Activated CD8-positive, alpha-beta T cell treated with anti-CD3 and anti-CD28 coated beads for 36 hours (primary cell): ENCODE measurements at regions not wholly inside any gene's neighbourhood (a gene's known extent, or its start where the extent isn't known, plus 50 kb on each side); places are given as distances from the start of the nearest gene placed in this dataset.
"Not testable (repeated sequence)": the region's sequence is repeated elsewhere in the genome, so short reads cannot be mapped to it uniquely, and the experiment has no call there.

Experiments
- ATAC-seq: fragments of 200-7000 bp; cut with Tn5 transposase; one replicate; pipeline ENCODE4 v1.10.0; 2021; ENCODE audit warnings: mild to moderate bottlenecking, moderate library complexity
- CTCF ChIA-PET: fragments of 350-600 bp; sonication (Branson Sonifier 250); formaldehyde crosslinking; loops from one replicate; lab custom pipeline; 2021; ENCODE audit warnings: antibody characterized with exemption; lab: Charles Lee
- POLR2A ChIA-PET: fragments of 350-600 bp; sonication (Branson Sonifier 250); formaldehyde crosslinking; loops from one replicate; lab custom pipeline; 2021; ENCODE audit warnings: antibody characterized with exemption; lab: Charles Lee
- DNase-seq: peaks from one replicate; pipeline ENCODE4 v3.0.0-alpha.2; 2020
- H3K27ac Mint-ChIP-seq: one replicate; pipeline ENCODE4 v1.8.0; 2021; ENCODE audit warnings: mild to moderate bottlenecking, mixed read lengths
- H3K27me3 Mint-ChIP-seq: one replicate; pipeline ENCODE4 v1.8.0; 2021; ENCODE audit warnings: mixed read lengths
- H3K36me3 Mint-ChIP-seq: one replicate; pipeline ENCODE4 v1.8.0; 2021; ENCODE audit warnings: low read depth, mixed read lengths
- H3K4me1 Mint-ChIP-seq: one replicate; pipeline ENCODE4 v1.8.0; 2021; ENCODE audit warnings: low read depth, mixed read lengths
- H3K4me3 Mint-ChIP-seq: one replicate; pipeline ENCODE4 v1.8.0; 2021; ENCODE audit warnings: mild to moderate bottlenecking, moderate library complexity, mixed read lengths
- H3K9me3 Mint-ChIP-seq: one replicate; pipeline ENCODE4 v1.8.0; 2021; ENCODE audit warnings: mixed read lengths
- CTCF ChIP-seq: fragments of 200-600 bp; IDR thresholded peaks from one replicate; pipeline ENCODE4 v1.8.0; 2022; ENCODE audit warnings: antibody characterized with exemption, mild to moderate bottlenecking
- intact Hi-C: fragments of 100-400 bp; cut with micrococcal nuclease; formaldehyde crosslinking; loops from one replicate; pipeline ENCODE4 v1.10.0; 2022

GRCh38 chr3:135652388-135652787 lies 313.1 kb upstream of the PPP2R3A start:
- peaks cover 3% of the 10 kb centered on the region for H3K9me3 Mint-ChIP-seq
- DNase-seq, result no peak
- CTCF ChIA-PET, result no interaction called here
- no peaks in the 10 kb centered on the region for H3K4me1 Mint-ChIP-seq
- POLR2A ChIA-PET, result no interaction called here
- TF ChIP-seq CTCF, result no peak
- no peak overlapping the region for H3K27ac Mint-ChIP-seq
- peaks cover 2% of the 10 kb centered on the region for H3K27me3 Mint-ChIP-seq
- ATAC-seq, result no peak
- H3K36me3 Mint-ChIP-seq, result no peaks in the 10 kb centered on the region
- H3K4me3 Mint-ChIP-seq, result no peak overlapping the region
- intact Hi-C loops, result no loop called here

GRCh38 chr3:135655328-135655727 lies 310.2 kb upstream of the PPP2R3A start:
- POLR2A ChIA-PET, result no interaction called here
- Mint-ChIP-seq H3K27ac (no peak overlapping the region), H3K4me1 (no peaks in the 10 kb centered on the region), H3K27me3 (no peaks in the 10 kb centered on the region), H3K36me3 (no peaks in the 10 kb centered on the region), H3K9me3 (peaks cover 3% of the 10 kb centered on the region), H3K4me3 (no peak overlapping the region)
- DNase-seq, result no peak
- CTCF ChIA-PET, result no interaction called here
- ATAC-seq, result no peak
- TF ChIP-seq CTCF, result no peak
- intact Hi-C loops, result no loop called here

GRCh38 chr3:135658451-135658850 lies 307.1 kb upstream of the PPP2R3A start:
- H3K27me3 Mint-ChIP-seq, ATAC-seq, H3K9me3 Mint-ChIP-seq, POLR2A ChIA-PET, CTCF ChIA-PET, H3K4me3 Mint-ChIP-seq, H3K36me3 Mint-ChIP-seq, H3K27ac Mint-ChIP-seq, intact Hi-C loops, DNase-seq, H3K4me1 Mint-ChIP-seq: not testable (repeated sequence)

- H3K27ac Mint-ChIP-seq, result no peak overlapping the region
- ChIA-PET CTCF (no interaction called here), POLR2A (no interaction called here)
- no peak for TF ChIP-seq CTCF
- no peaks in the 10 kb centered on the region for H3K27me3 Mint-ChIP-seq
- no peaks in the 10 kb centered on the region for H3K36me3 Mint-ChIP-seq
- ATAC-seq (no peak), DNase-seq (no peak)
- H3K9me3 Mint-ChIP-seq, result peaks cover 7% of the 10 kb centered on the region
- H3K4me1 Mint-ChIP-seq, result no peaks in the 10 kb centered on the region
- H3K4me3 Mint-ChIP-seq, result no peak overlapping the region
- intact Hi-C loops, result no loop called here
These were observed 298.5 kb upstream of the PPP2R3A start for GRCh38 chr3:135667061-135667460.

- Mint-ChIP-seq H3K27me3 (no peaks in the 10 kb centered on the region), H3K36me3 (no peaks in the 10 kb centered on the region), H3K4me3 (no peak overlapping the region), H3K4me1 (no peaks in the 10 kb centered on the region), H3K9me3 (peaks cover 4% of the 10 kb centered on the region), H3K27ac (no peak overlapping the region)
- POLR2A ChIA-PET, result no interaction called here
- DNase-seq (no peak), ATAC-seq (no peak)
- intact Hi-C loops, result no loop called here
- CTCF ChIA-PET, result no interaction called here
- no peak for TF ChIP-seq CTCF
These were observed 291.0 kb upstream of the PPP2R3A start for GRCh38 chr3:135674508-135674907.

- H3K36me3 Mint-ChIP-seq, result no peaks in the 10 kb centered on the region
- intact Hi-C loops, result no loop called here
- TF ChIP-seq CTCF, result no peak
- H3K4me3 Mint-ChIP-seq, result no peak overlapping the region
- DNase-seq (no peak), ATAC-seq (no peak)
- POLR2A ChIA-PET, result no interaction called here
- H3K4me1 Mint-ChIP-seq, result no peaks in the 10 kb centered on the region
- no peaks in the 10 kb centered on the region for H3K27me3 Mint-ChIP-seq
- CTCF ChIA-PET, result no interaction called here
- H3K27ac Mint-ChIP-seq, result no peak overlapping the region
- H3K9me3 Mint-ChIP-seq, result peaks cover 5% of the 10 kb centered on the region
These were observed 287.1 kb upstream of the PPP2R3A start for GRCh38 chr3:135678386-135678785.
